ENCODE measurements at regions not wholly inside any gene's neighbourhood (a gene's known extent, or its start where the extent isn't known, plus 50 kb on each side); places are given as distances from the start of the nearest gene placed in this dataset.

- no peak for TF ChIP-seq CTCF (IDR thresholded peaks at IDR 0.05; ENCODE audit: borderline replicate concordance, extremely low read depth, low read length, poor library complexity, severe bottlenecking)
- no peak for TF ChIP-seq EZH2 (IDR thresholded peaks at IDR 0.05; ENCODE audit: borderline replicate concordance, low read depth, low read length, severe bottlenecking)
- Histone ChIP-seq H3K9me3 (ENCODE audit: insufficient read depth, low read length, severe bottlenecking) (no peaks in the 10 kb centered on the region), H3K4me1 (ENCODE audit: insufficient read depth, low read length) (no peaks in the 10 kb centered on the region), H3K9ac (ENCODE audit: low read depth, low read length) (no peak overlapping the region), H3K36me3 (ENCODE audit: insufficient read depth, low read length) (no peaks in the 10 kb centered on the region), H4K20me1 (ENCODE audit: insufficient read depth, low read length) (no peaks in the 10 kb centered on the region), H3K27ac (ENCODE audit: low read length) (no peak overlapping the region), H3K4me3 (ENCODE audit: low read depth in 1 of 2, low read length in 2 of 2) (no peak overlapping the region), H2AFZ (ENCODE audit: low read depth, low read length) (no peak overlapping the region), H3K79me2 (ENCODE audit: insufficient read depth, low read length) (no peaks in the 10 kb centered on the region), H3K4me2 (ENCODE audit: insufficient read depth, low read length) (no peak overlapping the region), H3K27me3 (ENCODE audit: insufficient read depth, low read length, poor library complexity) (no peaks in the 10 kb centered on the region)
- no peak for ATAC-seq (ENCODE audit: insufficient read depth, low read depth)
- DNase-seq, result no peak
These were observed 1668.3 kb downstream of the PLA2G4A start for GRCh38 chr1:188497020-188497419.

- Histone ChIP-seq H3K27me3 (ENCODE audit: insufficient read depth, low read length, poor library complexity) (no peaks in the 10 kb centered on the region), H3K9me3 (ENCODE audit: insufficient read depth, low read length, severe bottlenecking) (no peaks in the 10 kb centered on the region), H3K27ac (ENCODE audit: low read length) (no peak overlapping the region), H3K36me3 (ENCODE audit: insufficient read depth, low read length) (no peaks in the 10 kb centered on the region), H2AFZ (ENCODE audit: low read depth, low read length) (no peak overlapping the region), H3K4me2 (ENCODE audit: insufficient read depth, low read length) (no peak overlapping the region), H3K9ac (ENCODE audit: low read depth, low read length) (no peak overlapping the region), H3K79me2 (ENCODE audit: insufficient read depth, low read length) (no peaks in the 10 kb centered on the region), H4K20me1 (ENCODE audit: insufficient read depth, low read length) (no peaks in the 10 kb centered on the region), H3K4me3 (ENCODE audit: low read depth in 1 of 2, low read length in 2 of 2) (no peak overlapping the region), H3K4me1 (ENCODE audit: insufficient read depth, low read length) (no peaks in the 10 kb centered on the region)
- TF ChIP-seq CTCF (IDR thresholded peaks at IDR 0.05; ENCODE audit: borderline replicate concordance, extremely low read depth, low read length, poor library complexity, severe bottlenecking), result no peak
- no peak for TF ChIP-seq EZH2 (IDR thresholded peaks at IDR 0.05; ENCODE audit: borderline replicate concordance, low read depth, low read length, severe bottlenecking)
- ATAC-seq (ENCODE audit: insufficient read depth, low read depth) (no peak), DNase-seq (no peak)
These were observed 1670.9 kb downstream of the PLA2G4A start for GRCh38 chr1:188499690-188500089.

DNA sequence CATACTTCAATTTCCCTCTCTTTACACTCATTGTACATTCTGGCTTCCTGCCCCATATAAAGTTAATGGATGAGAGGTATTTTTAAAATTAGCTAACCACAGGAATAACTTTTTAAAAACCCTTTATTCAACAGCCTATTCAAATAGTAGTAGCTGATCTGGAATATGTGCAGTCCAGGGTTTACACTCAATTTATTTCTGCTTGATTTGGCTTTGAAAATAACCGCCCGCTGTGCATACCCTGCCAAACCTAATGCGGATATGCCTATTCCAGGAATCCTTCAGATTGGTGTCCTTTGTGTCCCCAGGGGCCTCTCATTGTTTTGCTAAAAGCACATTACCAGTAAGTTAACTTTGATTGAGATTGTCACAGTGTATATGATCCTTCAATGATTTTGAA, 1686.2 kb downstream of the PLA2G4A start:
- no peak overlapping the region for H3K4me3 ChIP-seq (ENCODE audit: low read depth in 1 of 2, low read length in 2 of 2)
- H3K9ac ChIP-seq (ENCODE audit: low read depth, low read length), result no peak overlapping the region
- no peaks in the 10 kb centered on the region for H3K36me3 ChIP-seq (ENCODE audit: insufficient read depth, low read length)
- no peak overlapping the region for H3K4me2 ChIP-seq (ENCODE audit: insufficient read depth, low read length)
- no peak overlapping the region for H2AFZ ChIP-seq (ENCODE audit: low read depth, low read length)
- no peaks in the 10 kb centered on the region for H3K9me3 ChIP-seq (ENCODE audit: insufficient read depth, low read length, severe bottlenecking)
- no peaks in the 10 kb centered on the region for H3K4me1 ChIP-seq (ENCODE audit: insufficient read depth, low read length)
- DNase-seq, result no peak
- H3K79me2 ChIP-seq (ENCODE audit: insufficient read depth, low read length), result no peaks in the 10 kb centered on the region
- H3K27ac ChIP-seq (ENCODE audit: low read length), result no peak overlapping the region
- H4K20me1 ChIP-seq (ENCODE audit: insufficient read depth, low read length), result no peaks in the 10 kb centered on the region
- no peaks in the 10 kb centered on the region for H3K27me3 ChIP-seq (ENCODE audit: insufficient read depth, low read length, poor library complexity)
- ATAC-seq (ENCODE audit: insufficient read depth, low read depth), result no peak
- TF ChIP-seq CTCF (IDR thresholded peaks at IDR 0.05; ENCODE audit: borderline replicate concordance, extremely low read depth, low read length, poor library complexity, severe bottlenecking) (no peak), EZH2 (IDR thresholded peaks at IDR 0.05; ENCODE audit: borderline replicate concordance, low read depth, low read length, severe bottlenecking) (no peak)

DNA sequence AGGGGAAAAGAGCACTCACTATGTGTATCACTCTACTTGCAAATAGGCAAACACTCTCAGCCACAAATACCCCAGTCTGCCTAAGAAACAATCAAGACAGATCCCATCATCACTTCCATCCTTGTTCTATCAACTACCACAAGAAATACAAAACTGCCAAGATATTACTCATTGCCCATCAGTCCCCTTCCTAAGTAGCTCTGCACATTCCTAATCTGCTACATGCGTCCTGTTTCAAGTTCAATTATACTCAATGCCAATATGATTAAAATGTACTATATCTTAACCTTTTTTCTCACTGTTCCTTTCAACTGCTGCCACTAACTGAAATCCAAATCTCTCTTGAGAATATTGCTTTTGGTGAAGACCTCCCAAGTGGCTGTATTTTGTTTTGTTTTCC, 1688.4 kb downstream of the PLA2G4A start:
- no peak overlapping the region for H3K9ac ChIP-seq (ENCODE audit: low read depth, low read length)
- no peak for DNase-seq
- H3K27me3 ChIP-seq (ENCODE audit: insufficient read depth, low read length, poor library complexity), result no peaks in the 10 kb centered on the region
- no peaks in the 10 kb centered on the region for H4K20me1 ChIP-seq (ENCODE audit: insufficient read depth, low read length)
- no peak overlapping the region for H3K4me3 ChIP-seq (ENCODE audit: low read depth in 1 of 2, low read length in 2 of 2)
- TF ChIP-seq EZH2 (IDR thresholded peaks at IDR 0.05; ENCODE audit: borderline replicate concordance, low read depth, low read length, severe bottlenecking), result no peak
- no peak for TF ChIP-seq CTCF (IDR thresholded peaks at IDR 0.05; ENCODE audit: borderline replicate concordance, extremely low read depth, low read length, poor library complexity, severe bottlenecking)
- H3K27ac ChIP-seq (ENCODE audit: low read length), result no peak overlapping the region
- H3K36me3 ChIP-seq (ENCODE audit: insufficient read depth, low read length), result no peaks in the 10 kb centered on the region
- no peak overlapping the region for H2AFZ ChIP-seq (ENCODE audit: low read depth, low read length)
- no peaks in the 10 kb centered on the region for H3K9me3 ChIP-seq (ENCODE audit: insufficient read depth, low read length, severe bottlenecking)
- H3K4me2 ChIP-seq (ENCODE audit: insufficient read depth, low read length), result no peak overlapping the region
- H3K79me2 ChIP-seq (ENCODE audit: insufficient read depth, low read length), result no peaks in the 10 kb centered on the region
- no peaks in the 10 kb centered on the region for H3K4me1 ChIP-seq (ENCODE audit: insufficient read depth, low read length)
- no peak for ATAC-seq (ENCODE audit: insufficient read depth, low read depth)
